Epithelial cell of esophagus (primary cell): ENCODE measurements at regions not wholly inside any gene's neighbourhood (a gene's known extent, or its start where the extent isn't known, plus 50 kb on each side); places are given as distances from the start of the nearest gene placed in this dataset.
"Not testable (repeated sequence)": the region's sequence is repeated elsewhere in the genome, so short reads cannot be mapped to it uniquely, and the experiment has no call there.

ENCODE experiments used
- DNase-seq: peaks from one replicate; pipeline ENCODE4 v3.0.0; 2010; ENCODE audit warnings: low read depth
- H3K4me3 ChIP-seq: 2 replicates; pipeline ENCODE4 v1.5.1; 2011; ENCODE audit warnings: mild to moderate bottlenecking, low read length, control low read depth

GRCh38 chr16:21422824-21423223 lies 144.7 kb upstream of the CRYM start:
- not testable (repeated sequence) for H3K4me3 ChIP-seq, DNase-seq

- H3K4me3 ChIP-seq, DNase-seq: not testable (repeated sequence)
These were observed 126.6 kb upstream of the CRYM start for GRCh38 chr16:21404699-21405098.

GRCh38 chr16:21397866-21398265 lies 119.8 kb upstream of the CRYM start:
- not testable (repeated sequence) for H3K4me3 ChIP-seq, DNase-seq

GRCh38 chr16:21396545-21396944 lies 118.5 kb upstream of the CRYM start:
- not testable (repeated sequence) for H3K4me3 ChIP-seq, DNase-seq

- not testable (repeated sequence) for H3K4me3 ChIP-seq, DNase-seq
These were observed 112.5 kb upstream of the CRYM start for GRCh38 chr16:21390634-21391033.

GRCh38 chr16:21389860-21390259 lies 111.8 kb upstream of the CRYM start:
- not testable (repeated sequence) for H3K4me3 ChIP-seq, DNase-seq

GRCh38 chr16:21387757-21388156 lies 109.7 kb upstream of the CRYM start:
- not testable (repeated sequence) for DNase-seq, H3K4me3 ChIP-seq

GRCh38 chr16:21386201-21386915 lies 108.3 kb upstream of the CRYM start:
- H3K4me3 ChIP-seq: not testable (repeated sequence)

GRCh38 chr16:21383682-21384081 lies 105.6 kb upstream of the CRYM start:
- not testable (repeated sequence) for H3K4me3 ChIP-seq, DNase-seq

More at GRCh38 chr16:21386201-21386915, 108.3 kb upstream of the CRYM start:
- not testable (repeated sequence) for DNase-seq

GRCh38 chr16:21379645-21380044 lies 101.6 kb upstream of the CRYM start:
- not testable (repeated sequence) for DNase-seq, H3K4me3 ChIP-seq

- not testable (repeated sequence) for H3K4me3 ChIP-seq, DNase-seq
These were observed 98.3 kb upstream of the CRYM start for GRCh38 chr16:21376196-21376899.

GRCh38 chr16:21375334-21375733 lies 97.2 kb upstream of the CRYM start:
- H3K4me3 ChIP-seq, DNase-seq: not testable (repeated sequence)

GRCh38 chr16:21373454-21373853 lies 95.4 kb upstream of the CRYM start:
- not testable (repeated sequence) for H3K4me3 ChIP-seq, DNase-seq

- H3K4me3 ChIP-seq, DNase-seq: not testable (repeated sequence)
These were observed 94.8 kb upstream of the CRYM start for GRCh38 chr16:21372862-21373261.

GRCh38 chr16:21372162-21372835 lies 94.2 kb upstream of the CRYM start:
- not testable (repeated sequence) for DNase-seq, H3K4me3 ChIP-seq

- H3K4me3 ChIP-seq, DNase-seq: not testable (repeated sequence)
These were observed 92.7 kb upstream of the CRYM start for GRCh38 chr16:21370791-21371190.

GRCh38 chr16:21368973-21369942 lies 91.2 kb upstream of the CRYM start:
- not testable (repeated sequence) for H3K4me3 ChIP-seq, DNase-seq

GRCh38 chr16:21367733-21368421 lies 89.8 kb upstream of the CRYM start:
- DNase-seq, H3K4me3 ChIP-seq: not testable (repeated sequence)
